H1 (cell line): ENCODE measurements at regions not wholly inside any gene's neighbourhood (a gene's known extent, or its start where the extent isn't known, plus 50 kb on each side); places are given as distances from the start of the nearest gene placed in this dataset.

Source experiments
- CTCF ChIA-PET: fragments of 300-600 bp; sonication (Branson Sonifier 250); formaldehyde crosslinking; loops from one replicate; lab custom pipeline; 2021; ENCODE audit not compliant: partially characterized antibody; lab: Charles Lee
- POLR2A ChIA-PET: fragments of 300-600 bp; sonication (Branson Sonifier 250); formaldehyde crosslinking; loops from one replicate; lab custom pipeline; 2021; ENCODE audit warnings: inconsistent platforms; ENCODE audit not compliant: partially characterized antibody; lab: Charles Lee
- DNase-seq, 2 experiments: peaks; one replicate each; pipeline versions ENCODE4 v3.0.0 to v3.0.0-alpha.2; 2010 to 2022; ENCODE audit warnings: low spot score in 2 of 2, low read depth in 1 of 2, mixed read lengths in 1 of 2
- FAIRE-seq: peaks from 2 replicates; lab custom pipeline; 2011; peaks lifted over from hg19 to GRCh38; lab: Jason Lieb, UNC
- H2AFZ ChIP-seq: 2 replicates; pipeline ENCODE4 v1.8.1; 2012; ENCODE audit warnings: low read length, inconsistent platforms
- H2AK5ac ChIP-seq: 2 replicates; pipeline ENCODE4 v1.6.1; 2013; ENCODE audit warnings: low read depth, low read length
- H2BK120ac ChIP-seq: replicated peaks from 2 replicates; pipeline ENCODE3; 2013; ENCODE audit warnings: low read depth, low read length, inconsistent platforms
- H2BK12ac ChIP-seq: 2 replicates; pipeline ENCODE4 v1.6.1; 2013; ENCODE audit warnings: low read depth, low read length
- H2BK15ac ChIP-seq: 2 replicates; pipeline ENCODE4 v1.6.1; 2013; ENCODE audit warnings: low read length
- H2BK20ac ChIP-seq: 2 replicates; pipeline ENCODE4 v1.6.1; 2013; ENCODE audit warnings: low read length
- H2BK5ac ChIP-seq: 2 replicates; pipeline ENCODE4 v1.6.1; 2013; ENCODE audit warnings: low read depth, low read length
- H3K14ac ChIP-seq: 2 replicates; pipeline ENCODE4 v1.6.1; 2013; ENCODE audit warnings: inconsistent platforms; ENCODE audit not compliant: insufficient read length
- H3K18ac ChIP-seq: 2 replicates; pipeline ENCODE4 v1.6.1; 2013; ENCODE audit warnings: low read length; ENCODE audit errors: extremely low read depth
- H3K23ac ChIP-seq: 2 replicates; pipeline ENCODE4 v1.6.1; 2013; ENCODE audit warnings: inconsistent platforms; ENCODE audit not compliant: insufficient read length
- H3K23me2 ChIP-seq: 2 replicates; pipeline ENCODE4 v1.6.1; 2013; ENCODE audit warnings: low read depth, low read length
- H3K27ac ChIP-seq: 2 replicates; pipeline ENCODE4 v1.6.1; 2011; ENCODE audit warnings: low read depth, low read length, inconsistent platforms
- H3K27me3 ChIP-seq, 4 experiments: replicated peaks in 1 of 4; 1 replicate in 1 of 4; 2 replicates in 3 of 4; pipeline versions ENCODE4 v1.6.1 to v1.8.1; 2011 to 2013; ENCODE audit warnings: low read length in 3 of 4, mild to moderate bottlenecking in 3 of 4, inconsistent platforms in 2 of 4, mixed read lengths in 2 of 4, moderate library complexity in 1 of 4; ENCODE audit not compliant: control insufficient read depth in 3 of 4, insufficient read depth in 3 of 4; ENCODE audit errors: extremely low read depth in 1 of 4
- H3K36me3 ChIP-seq, 4 experiments: 2 replicates each; pipeline versions ENCODE4 v1.6.1 to v1.8.1; 2011 to 2013; ENCODE audit warnings: mild to moderate bottlenecking in 4 of 4, low read length in 3 of 4, moderate library complexity in 2 of 4, control low read depth in 1 of 4, inconsistent platforms in 1 of 4; ENCODE audit not compliant: insufficient read depth in 4 of 4, control insufficient read depth in 2 of 4
- H3K4ac ChIP-seq: replicated peaks from 2 replicates; pipeline ENCODE3; 2013; ENCODE audit warnings: low read length, low read depth, mixed read lengths, inconsistent platforms; ENCODE audit not compliant: insufficient read length
- H3K4me1 ChIP-seq, 4 experiments: replicated peaks in 1 of 4; 1 replicate in 1 of 4; 2 replicates in 3 of 4; pipeline versions ENCODE4 v1.6.1 to v1.8.1; 2011 to 2013; ENCODE audit warnings: low read length in 3 of 4, inconsistent platforms in 2 of 4, mixed read lengths in 1 of 4; ENCODE audit not compliant: insufficient read depth in 4 of 4, control insufficient read depth in 3 of 4
- H3K4me2 ChIP-seq, 2 experiments: 2 replicates each; pipeline versions ENCODE4 v1.6.1 to v1.8.1; 2011 to 2013; ENCODE audit warnings: low read depth in 2 of 2, low read length in 2 of 2, control low read depth in 1 of 2, inconsistent platforms in 1 of 2, mild to moderate bottlenecking in 1 of 2; ENCODE audit not compliant: insufficient read depth in 1 of 2
- H3K4me3 ChIP-seq, 4 experiments: fragments of 200-600, 300-600 bp in 1 of 4; sonication (generic), shearing (Covaris generic), sonication (Bioruptor Twin) in 1 of 4; 2 replicates each; pipeline versions ENCODE4 v1.5.1 to v1.8.1; 2011 to 2016; ENCODE audit warnings: low read length in 4 of 4, low read depth in 3 of 4, control low read depth in 2 of 4, inconsistent platforms in 2 of 4, mild to moderate bottlenecking in 2 of 4, mixed read lengths in 1 of 4, moderate library complexity in 1 of 4; ENCODE audit not compliant: insufficient read depth in 2 of 4; ENCODE audit errors: extremely low read depth in 1 of 4
- H3K56ac ChIP-seq: replicated peaks from 2 replicates; pipeline ENCODE3; 2013; ENCODE audit warnings: low read depth, mild to moderate bottlenecking, mixed read lengths, low read length, inconsistent platforms; ENCODE audit not compliant: insufficient read length
- H3K79me1 ChIP-seq: 2 replicates; pipeline ENCODE4 v1.6.1; 2013; ENCODE audit warnings: low read depth, low read length, control low read depth
- H3K79me2 ChIP-seq, 2 experiments: 2 replicates each; pipeline versions ENCODE4 v1.6.1 to v1.8.1; 2012 to 2013; ENCODE audit warnings: low read length in 2 of 2, mild to moderate bottlenecking in 2 of 2, inconsistent platforms in 1 of 2; ENCODE audit not compliant: insufficient read depth in 2 of 2, control insufficient read depth in 1 of 2
- H3K9ac ChIP-seq, 4 experiments: replicated peaks in 1 of 4; 1 replicate in 1 of 4; 2 replicates in 3 of 4; pipeline versions ENCODE4 v1.6.1 to v1.8.1; 2011 to 2013; ENCODE audit warnings: low read depth in 3 of 4, low read length in 3 of 4, control low read depth in 2 of 4, mild to moderate bottlenecking in 2 of 4, moderate library complexity in 2 of 4, inconsistent platforms in 1 of 4; ENCODE audit errors: extremely low read depth in 1 of 4
- H3K9me3 ChIP-seq, 2 experiments: 2 replicates each; pipeline versions ENCODE4 v1.6.1 to v1.8.1; 2012 to 2013; ENCODE audit warnings: mild to moderate bottlenecking in 2 of 2, moderate library complexity in 2 of 2, control low read depth in 1 of 2, inconsistent platforms in 1 of 2, low read depth in 1 of 2, low read length in 1 of 2, mixed read lengths in 1 of 2; ENCODE audit not compliant: insufficient read depth in 2 of 2
- H4K20me1 ChIP-seq, 2 experiments: replicated peaks in 1 of 2; 2 replicates each; pipeline versions ENCODE3 to v1.8.1; 2011 to 2013; ENCODE audit warnings: inconsistent platforms in 2 of 2, low read length in 2 of 2, mild to moderate bottlenecking in 1 of 2; ENCODE audit not compliant: insufficient read depth in 2 of 2, control insufficient read depth in 1 of 2
- H4K5ac ChIP-seq: 2 replicates; pipeline ENCODE4 v1.6.1; 2013; ENCODE audit warnings: low read length, low read depth, mixed read lengths, inconsistent platforms; ENCODE audit not compliant: insufficient read length
- H4K8ac ChIP-seq: 2 replicates; pipeline ENCODE4 v1.8.0; 2013; ENCODE audit warnings: mild to moderate bottlenecking, moderate library complexity, low read length, inconsistent platforms; ENCODE audit not compliant: insufficient read depth; ENCODE audit errors: extremely low read depth
- H4K91ac ChIP-seq: replicated peaks from 2 replicates; pipeline ENCODE3; 2013; ENCODE audit warnings: low read length, mixed read lengths, inconsistent platforms; ENCODE audit not compliant: insufficient read length
- JUND ChIP-seq: IDR thresholded peaks from 2 replicates; pipeline ENCODE4 v1.6.1; 2011; ENCODE audit warnings: mild to moderate bottlenecking, improper control_type of control experiment, low read length
- MAFK ChIP-seq: IDR thresholded peaks from 2 replicates; pipeline ENCODE4 v1.6.1; 2012; ENCODE audit warnings: low read depth, mild to moderate bottlenecking, improper control_type of control experiment, low read length
- RBBP5 ChIP-seq: IDR thresholded peaks from 2 replicates; pipeline ENCODE4 v1.7.1; 2012; ENCODE audit warnings: low read depth, mild to moderate bottlenecking, inconsistent platforms, low read length, moderate library complexity, borderline replicate concordance
- RFX5 ChIP-seq: IDR thresholded peaks from 2 replicates; pipeline ENCODE4 v1.6.1; 2011; ENCODE audit warnings: low read depth, low read length, improper control_type of control experiment, borderline replicate concordance
- RNF2 ChIP-seq: fragments of 200-900, 300-1000 bp; sonication (generic); IDR thresholded peaks from 2 replicates; pipeline ENCODE4 v1.7.1; 2016; ENCODE audit warnings: borderline replicate concordance, low read depth, mild to moderate bottlenecking, antibody characterized with exemption, low read length; ENCODE audit not compliant: poor library complexity, severe bottlenecking; ENCODE audit errors: missing control alignments
- SIX5 ChIP-seq: IDR thresholded peaks from 2 replicates; pipeline ENCODE4 v1.6.1; 2011; ENCODE audit warnings: mild to moderate bottlenecking, low read depth, low read length
- TAF1 ChIP-seq: IDR thresholded peaks from 2 replicates; pipeline ENCODE4 v1.6.1; 2011; ENCODE audit warnings: mild to moderate bottlenecking, low read depth, low read length
- TAF7 ChIP-seq: optimal IDR thresholded peaks from 2 replicates; pipeline ENCODE3; 2011; ENCODE audit warnings: low read depth, mild to moderate bottlenecking, inconsistent platforms, low read length, moderate library complexity, borderline replicate concordance
- ZNF274 ChIP-seq: IDR thresholded peaks from 2 replicates; pipeline ENCODE4 v1.7.0; 2012; ENCODE audit warnings: low read length, borderline replicate concordance; ENCODE audit errors: extremely low read depth
- WGBS, 2 experiments: shearing (Covaris generic) in 1 of 2; methylation state at CpG; one replicate each; pipeline versions ENCODE4 v1.1.6 to v1.1.7; 2013 to 2015; ENCODE audit warnings: low lambda C conversion rate in 2 of 2, mixed read lengths in 2 of 2, inconsistent platforms in 1 of 2, low coverage in 1 of 2, missing lambda C conversion rate in 1 of 2; ENCODE audit not compliant: insufficient replicate concordance in 2 of 2, insufficient coverage in 1 of 2, insufficient read length in 1 of 2; ENCODE audit errors: extremely low coverage in 1 of 2, missing lambda C conversion rate in 1 of 2; 5-methylcytosine and 5-hydroxymethylcytosine counted together
- TF ChIP-seq, protein P1 (sequence below): IDR thresholded peaks from 2 replicates; pipeline ENCODE4 v1.6.1; 2011; ENCODE audit warnings: low read length, improper control_type of control experiment

DNA sequence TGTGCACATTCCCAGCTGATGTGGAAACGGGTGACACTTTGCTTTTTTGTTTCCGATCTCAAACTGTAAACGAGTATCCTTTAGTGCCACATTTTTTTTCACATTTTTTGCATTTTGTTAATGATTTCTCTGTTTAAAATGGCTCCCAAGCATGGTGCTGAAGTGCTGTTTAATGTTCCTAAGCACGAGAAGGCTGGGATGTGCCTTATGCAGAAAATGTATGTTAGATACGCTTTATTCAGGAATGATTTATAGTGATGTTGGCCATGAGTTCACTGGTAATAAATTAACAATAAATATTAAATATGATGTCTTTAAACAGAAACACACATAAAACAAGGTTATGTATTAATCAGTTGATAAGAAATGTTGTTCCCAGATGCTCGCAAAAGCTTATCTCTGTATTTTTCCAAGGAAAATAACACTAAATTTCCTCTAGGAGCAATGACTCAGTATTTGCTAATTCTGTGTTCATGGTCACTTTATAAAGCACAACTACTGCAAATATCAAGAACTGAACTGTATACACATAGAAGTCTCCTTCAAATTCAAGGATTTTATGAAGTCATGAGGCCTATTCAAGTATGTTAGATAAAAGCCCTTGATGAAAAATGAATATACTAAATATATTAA is 305.9 kb upstream of the SMIM30 start:
- Histone ChIP-seq H3K27me3 (no peaks in the 10 kb centered on the region), H3K9me3 (no peaks in the 10 kb centered on the region), H2AFZ (0 out of 2 replicates have a peak overlapping the region, but pooled peaks have one; percentile 44), H2BK120ac (no peak overlapping the region), H3K23ac (no peak overlapping the region), H2BK20ac (no peak overlapping the region), H2BK15ac (no peak overlapping the region), H3K14ac (no peak overlapping the region), H3K18ac (no peak overlapping the region), H4K20me1 (no peaks in the 10 kb centered on the region), H3K36me3 (no peaks in the 10 kb centered on the region), H4K5ac (no peak overlapping the region), H2AK5ac (no peak overlapping the region), H3K56ac (no peak overlapping the region), H3K4me1 (no peaks in the 10 kb centered on the region), H3K79me1 (no peaks in the 10 kb centered on the region), H3K79me2 (no peaks in the 10 kb centered on the region), H3K4me2 (no peak overlapping the region), H3K23me2 (no peaks in the 10 kb centered on the region), H2BK12ac (no peak overlapping the region), H3K9ac (no peak overlapping the region), H3K4me3 (no peak overlapping the region), H3K27ac (no peak overlapping the region), H2BK5ac (no peak overlapping the region), H4K8ac (no peak overlapping the region), H4K91ac (no peak overlapping the region), H3K4ac (no peak overlapping the region)
- no peak for FAIRE-seq
- POLR2A ChIA-PET = no interaction called here
- no peak for TF ChIP-seq TAF1
- TF ChIP-seq RFX5 = no peak
- TF ChIP-seq MAFK = no peak
- TF ChIP-seq, protein P1, sequence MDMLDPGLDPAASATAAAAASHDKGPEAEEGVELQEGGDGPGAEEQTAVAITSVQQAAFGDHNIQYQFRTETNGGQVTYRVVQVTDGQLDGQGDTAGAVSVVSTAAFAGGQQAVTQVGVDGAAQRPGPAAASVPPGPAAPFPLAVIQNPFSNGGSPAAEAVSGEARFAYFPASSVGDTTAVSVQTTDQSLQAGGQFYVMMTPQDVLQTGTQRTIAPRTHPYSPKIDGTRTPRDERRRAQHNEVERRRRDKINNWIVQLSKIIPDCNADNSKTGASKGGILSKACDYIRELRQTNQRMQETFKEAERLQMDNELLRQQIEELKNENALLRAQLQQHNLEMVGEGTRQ = no peak
- TF ChIP-seq ZNF274 = no peak
- TF ChIP-seq JUND = no peak
- no peak for TF ChIP-seq SIX5
- no peak for TF ChIP-seq RNF2
- no peak for TF ChIP-seq RBBP5
- TF ChIP-seq TAF7 = no peak
- CTCF ChIA-PET = interaction anchor here (0.5 to 6.5 kb wide), 6 partner anchors 9 to 508 kb away, joined by 3 to 57 read pairs (median 6); no protein-coding TSS in a partner anchor
- no peak for DNase-seq
- 88% methylated on average over 6 of the region's 6 CpGs; no CpG with 5 or more reads in 1 of the 2 experiments for WGBS, 2 experiments
